Muscle layer of colon (tissue), 2 donors: ENCODE measurements at regions not wholly inside any gene's neighbourhood (a gene's known extent, or its start where the extent isn't known, plus 50 kb on each side); places are given as distances from the start of the nearest gene placed in this dataset.

Experiments used
- H3K27ac ChIP-seq: one replicate; pipeline ENCODE4 v1.7.0; 2013; ENCODE audit warnings: low read depth, mild to moderate bottlenecking, low read length, moderate library complexity
- H3K27me3 ChIP-seq, 2 donors: one replicate each; pipeline ENCODE4 v1.7.0; 2013; ENCODE audit warnings: low read length in 2 of 2, mild to moderate bottlenecking in 2 of 2; ENCODE audit not compliant: insufficient read depth in 2 of 2, control insufficient read depth in 1 of 2
- H3K36me3 ChIP-seq: one replicate; pipeline ENCODE4 v1.7.0; 2013; ENCODE audit warnings: mild to moderate bottlenecking, low read length; ENCODE audit not compliant: insufficient read depth
- H3K4me1 ChIP-seq: one replicate; pipeline ENCODE4 v1.7.0; 2013; ENCODE audit warnings: mild to moderate bottlenecking, low read length; ENCODE audit not compliant: insufficient read depth
- H3K4me3 ChIP-seq, 2 donors: one replicate each; pipeline ENCODE4 v1.7.0; 2013; ENCODE audit warnings: low read length in 2 of 2, low read depth in 1 of 2, mild to moderate bottlenecking in 1 of 2, moderate library complexity in 1 of 2
- H3K9ac ChIP-seq: one replicate; pipeline ENCODE4 v1.7.0; 2013; ENCODE audit warnings: low read length
- H3K9me3 ChIP-seq: one replicate; pipeline ENCODE4 v1.7.0; 2013; ENCODE audit warnings: mild to moderate bottlenecking, low read length
- donor health status: abdominal sarcoma.
- donor health status: Adenocarcinoma of cecum.

DNA sequence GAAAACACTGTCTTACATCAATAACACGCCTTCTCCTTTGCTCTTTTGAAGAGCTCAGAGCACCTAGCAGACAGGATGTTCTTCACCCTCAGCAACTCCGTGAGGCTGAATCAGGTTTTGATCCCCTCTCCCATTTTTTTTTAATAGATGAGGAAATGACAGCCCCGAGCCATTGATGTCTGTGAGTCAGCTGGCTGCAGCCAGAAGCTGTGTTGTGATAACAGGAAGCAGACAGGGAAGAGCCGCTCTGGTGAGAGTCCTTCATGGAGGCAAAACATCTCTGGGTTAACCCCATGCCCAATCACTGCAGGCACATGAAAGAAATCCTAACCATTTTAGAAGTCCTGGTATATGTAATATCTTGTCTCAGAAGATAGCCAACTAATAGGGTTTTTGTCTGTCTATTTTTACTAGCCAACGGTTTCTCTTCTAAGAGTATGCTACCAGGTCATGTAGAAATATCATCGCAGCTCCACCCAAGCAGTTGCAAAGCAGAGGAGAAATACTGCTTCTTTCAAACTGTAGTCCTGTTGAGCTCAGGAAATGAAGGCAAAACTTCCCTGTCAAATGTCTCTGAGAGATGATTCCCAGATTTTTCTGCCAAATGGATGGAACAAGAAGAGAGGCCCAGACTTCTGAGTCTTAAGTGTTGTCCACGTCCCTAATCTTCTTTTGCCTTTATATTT, 568.9 kb downstream of the CCDC171 start:
- H3K27me3 ChIP-seq, result no peaks in the 10 kb centered on the region
- no peak overlapping the region for H3K27ac ChIP-seq
- no peak overlapping the region for H3K4me3 ChIP-seq
- no peaks in the 10 kb centered on the region for H3K4me1 ChIP-seq
- H3K9ac ChIP-seq, result no peak overlapping the region
- no peaks in the 10 kb centered on the region for H3K36me3 ChIP-seq
- H3K9me3 ChIP-seq, result no peaks in the 10 kb centered on the region

DNA sequence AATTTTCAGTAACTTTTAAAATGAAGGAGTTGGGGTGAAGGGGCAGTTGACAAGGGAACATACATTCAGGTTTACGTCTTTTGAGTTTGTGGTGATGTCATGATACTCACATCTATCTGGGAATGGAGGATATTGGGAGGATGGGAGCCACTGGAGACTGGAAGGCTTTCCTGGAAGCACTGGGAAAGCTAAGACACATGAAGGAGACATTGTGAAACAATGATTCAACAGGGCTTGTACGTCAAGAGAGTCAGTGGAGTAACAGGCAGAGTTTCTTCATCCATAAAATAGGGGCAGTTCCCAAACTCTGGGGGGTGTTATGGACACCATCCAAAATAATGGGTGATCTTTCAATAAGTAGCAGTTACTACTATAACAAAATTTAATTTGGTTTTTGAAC, 572.8 kb downstream of the CCDC171 start:
- H3K9ac ChIP-seq, result no peak overlapping the region
- no peak overlapping the region for H3K4me3 ChIP-seq
- no peak overlapping the region for H3K27ac ChIP-seq
- no peaks in the 10 kb centered on the region for H3K36me3 ChIP-seq
- H3K4me1 ChIP-seq, result no peaks in the 10 kb centered on the region
- H3K27me3 ChIP-seq, result no peaks in the 10 kb centered on the region
- no peaks in the 10 kb centered on the region for H3K9me3 ChIP-seq

DNA sequence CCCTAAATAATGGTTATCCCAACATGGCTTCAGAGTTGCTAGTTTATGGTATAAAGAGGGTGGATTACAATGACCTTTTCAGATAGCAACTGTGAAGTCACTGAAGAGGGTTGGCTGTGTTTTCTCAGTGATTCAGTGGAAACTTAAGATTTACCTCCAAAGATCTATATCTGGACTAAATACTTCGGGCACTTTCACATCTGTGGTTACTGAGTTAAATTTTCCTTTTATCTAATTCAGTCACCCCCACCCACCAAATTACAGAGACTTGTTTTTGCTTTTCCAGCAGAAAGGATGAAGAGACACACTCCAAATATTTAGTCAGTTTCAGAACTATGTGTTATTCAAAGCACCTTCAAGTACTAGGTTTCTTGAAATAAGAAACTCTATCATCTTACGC, 573.2 kb downstream of the CCDC171 start:
- Histone ChIP-seq H3K36me3 (no peaks in the 10 kb centered on the region), H3K27me3 (no peaks in the 10 kb centered on the region), H3K4me1 (no peaks in the 10 kb centered on the region), H3K9ac (no peak overlapping the region), H3K4me3 (no peak overlapping the region), H3K9me3 (no peaks in the 10 kb centered on the region), H3K27ac (no peak overlapping the region)

DNA sequence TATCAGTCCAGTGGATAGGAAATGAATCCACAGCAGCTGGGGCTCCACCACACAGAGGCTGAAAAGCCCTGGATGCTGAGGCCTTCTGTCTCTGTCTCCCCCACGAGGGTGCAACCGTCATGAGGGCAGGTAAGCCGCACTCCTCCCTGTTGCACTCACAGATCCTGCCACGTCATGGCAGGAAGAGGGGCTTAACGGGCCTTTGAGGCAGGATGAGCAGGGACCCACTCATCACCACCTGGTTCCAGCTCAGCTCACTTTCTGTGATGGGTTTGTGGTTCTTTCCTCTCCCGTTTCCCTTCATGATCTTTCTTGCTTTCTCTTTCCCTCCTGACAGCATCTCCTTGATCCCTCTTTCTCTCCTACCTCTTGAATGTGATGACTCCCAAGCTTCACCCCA, 575.2 kb downstream of the CCDC171 start:
- no peaks in the 10 kb centered on the region for H3K36me3 ChIP-seq
- no peaks in the 10 kb centered on the region for H3K4me1 ChIP-seq
- H3K27ac ChIP-seq, result no peak overlapping the region
- no peak overlapping the region for H3K4me3 ChIP-seq
- H3K27me3 ChIP-seq, result no peaks in the 10 kb centered on the region
- no peaks in the 10 kb centered on the region for H3K9me3 ChIP-seq
- no peak overlapping the region for H3K9ac ChIP-seq

DNA sequence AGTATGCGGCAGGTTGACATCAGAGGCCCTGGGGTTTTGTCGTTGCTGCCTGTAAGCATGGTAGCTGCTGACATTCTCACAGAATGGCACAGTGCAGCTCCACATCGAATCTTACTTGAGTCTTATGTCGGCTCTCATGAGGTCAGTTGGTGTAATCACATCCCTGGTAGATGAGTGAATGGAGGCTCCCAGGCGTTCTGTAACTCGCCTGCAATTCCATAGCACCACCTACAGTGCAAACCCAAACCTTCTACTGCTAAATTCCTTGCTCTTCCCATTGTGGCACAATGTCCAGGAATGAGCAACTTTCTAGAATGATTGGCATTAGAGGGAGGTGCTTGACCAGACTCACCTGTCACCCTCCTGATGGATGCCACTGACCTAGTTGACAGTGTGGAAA, 578.4 kb downstream of the CCDC171 start:
- H3K4me3 ChIP-seq, result no peak overlapping the region
- H3K4me1 ChIP-seq, result no peaks in the 10 kb centered on the region
- H3K9ac ChIP-seq, result no peak overlapping the region
- H3K9me3 ChIP-seq, result no peaks in the 10 kb centered on the region
- H3K27me3 ChIP-seq, result no peaks in the 10 kb centered on the region
- no peak overlapping the region for H3K27ac ChIP-seq
- no peaks in the 10 kb centered on the region for H3K36me3 ChIP-seq

DNA sequence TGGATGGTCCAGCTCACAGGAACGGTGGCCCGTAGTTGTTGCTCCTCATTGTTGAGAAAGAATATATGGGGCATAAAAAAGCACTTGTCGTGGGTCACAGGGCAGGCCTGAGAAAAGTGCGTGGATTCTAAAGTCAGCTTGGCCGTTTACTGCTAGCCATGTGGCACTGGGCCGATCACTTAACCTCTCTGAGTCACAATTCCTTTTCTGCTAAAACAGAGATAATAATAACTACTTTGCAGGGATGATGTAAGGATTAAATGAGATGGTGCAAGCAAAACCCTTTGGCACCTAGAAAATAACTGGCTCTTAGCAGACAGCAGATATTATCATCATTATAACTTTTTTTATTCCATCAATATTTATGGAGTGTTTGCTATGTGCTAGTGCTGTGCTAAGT, 579.7 kb downstream of the CCDC171 start:
- no peak overlapping the region for H3K4me3 ChIP-seq
- no peaks in the 10 kb centered on the region for H3K27me3 ChIP-seq
- no peaks in the 10 kb centered on the region for H3K9me3 ChIP-seq
- no peak overlapping the region for H3K27ac ChIP-seq
- H3K36me3 ChIP-seq, result no peaks in the 10 kb centered on the region
- H3K9ac ChIP-seq, result no peak overlapping the region
- H3K4me1 ChIP-seq, result no peaks in the 10 kb centered on the region

DNA sequence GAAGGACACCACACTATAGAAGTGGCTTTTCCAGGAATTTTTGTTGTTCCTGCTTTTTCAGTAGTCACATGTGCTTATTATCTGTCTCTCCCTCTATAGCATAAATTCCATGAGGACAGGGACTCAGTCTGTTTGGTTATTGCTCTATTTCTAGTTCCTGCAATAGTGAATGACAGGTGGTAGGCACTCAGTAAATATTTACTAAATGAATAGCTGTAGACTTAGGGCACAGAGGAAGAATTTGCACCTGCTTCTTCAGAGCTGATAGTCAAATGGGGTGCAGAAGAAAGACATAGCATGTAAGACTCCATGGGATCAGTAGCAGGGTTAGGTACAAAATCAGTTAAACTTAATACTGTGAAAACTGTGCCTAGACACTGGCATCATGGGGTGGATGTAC, 580.2 kb downstream of the CCDC171 start:
- H3K36me3 ChIP-seq, result no peaks in the 10 kb centered on the region
- no peaks in the 10 kb centered on the region for H3K4me1 ChIP-seq
- no peak overlapping the region for H3K9ac ChIP-seq
- no peak overlapping the region for H3K4me3 ChIP-seq
- no peak overlapping the region for H3K27ac ChIP-seq
- no peaks in the 10 kb centered on the region for H3K27me3 ChIP-seq
- no peaks in the 10 kb centered on the region for H3K9me3 ChIP-seq

DNA sequence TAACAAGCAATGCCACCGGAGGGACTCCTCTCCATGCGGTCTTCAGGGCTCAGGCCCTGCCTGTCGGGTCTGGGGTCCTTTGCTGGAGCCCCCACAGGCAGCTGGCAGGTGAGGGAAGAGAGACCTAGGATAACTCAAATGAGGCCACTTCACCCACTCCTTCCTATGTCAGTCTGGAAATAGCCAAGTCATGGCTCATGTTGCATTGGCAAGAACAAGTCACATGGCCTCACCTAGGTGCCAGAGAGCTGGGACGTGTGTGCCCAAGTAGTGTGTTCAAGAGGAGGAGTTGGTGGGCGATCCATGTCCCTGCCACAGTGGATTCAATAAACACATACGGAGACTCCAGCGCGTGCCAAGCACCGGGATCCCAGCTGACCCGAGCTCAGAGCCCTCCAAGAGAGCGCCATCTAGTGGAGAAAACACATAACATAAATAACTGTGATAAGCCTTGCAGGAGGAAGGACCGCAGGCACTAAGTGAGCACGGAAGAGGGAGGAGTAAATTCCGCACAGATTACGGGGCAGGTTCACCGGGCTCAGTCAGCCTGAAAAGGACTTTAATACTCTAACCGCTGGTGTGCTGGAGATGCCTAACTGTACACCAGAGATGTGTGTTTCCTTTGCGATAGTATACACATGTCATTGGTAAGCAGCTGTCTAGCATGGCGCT, 580.8 kb downstream of the CCDC171 start:
- no peaks in the 10 kb centered on the region for H3K4me1 ChIP-seq

DNA sequence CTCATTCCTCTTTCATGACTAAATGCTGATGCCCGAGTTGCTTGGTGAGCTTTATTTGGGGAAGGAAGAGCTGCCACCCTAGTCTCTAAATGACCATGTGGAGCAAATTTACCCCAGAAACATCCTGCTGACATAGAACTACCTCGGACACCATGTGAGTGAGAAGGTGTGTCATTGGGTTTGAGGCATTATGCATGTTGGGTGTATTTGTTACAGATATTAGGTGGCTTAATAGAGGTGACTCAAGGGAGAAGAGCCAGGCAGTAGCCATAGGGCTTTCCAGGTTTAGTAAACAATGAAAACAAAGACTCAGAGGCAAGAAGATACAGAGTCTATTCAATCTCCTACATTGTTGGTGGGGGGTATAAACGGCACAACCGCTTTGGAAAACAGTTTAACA, 581.5 kb downstream of the CCDC171 start:
- no peak overlapping the region for H3K4me3 ChIP-seq
- H3K36me3 ChIP-seq, result no peaks in the 10 kb centered on the region
- no peaks in the 10 kb centered on the region for H3K4me1 ChIP-seq
- no peaks in the 10 kb centered on the region for H3K9me3 ChIP-seq
- no peak overlapping the region for H3K27ac ChIP-seq
- H3K9ac ChIP-seq, result no peak overlapping the region
- H3K27me3 ChIP-seq, result no peaks in the 10 kb centered on the region

More for the DNA sequence above, 580.8 kb downstream of the CCDC171 start:
- Histone ChIP-seq H3K9ac (no peak overlapping the region), H3K9me3 (no peaks in the 10 kb centered on the region), H3K27me3 (no peaks in the 10 kb centered on the region), H3K27ac (no peak overlapping the region), H3K36me3 (no peaks in the 10 kb centered on the region), H3K4me3 (no peak overlapping the region)

DNA sequence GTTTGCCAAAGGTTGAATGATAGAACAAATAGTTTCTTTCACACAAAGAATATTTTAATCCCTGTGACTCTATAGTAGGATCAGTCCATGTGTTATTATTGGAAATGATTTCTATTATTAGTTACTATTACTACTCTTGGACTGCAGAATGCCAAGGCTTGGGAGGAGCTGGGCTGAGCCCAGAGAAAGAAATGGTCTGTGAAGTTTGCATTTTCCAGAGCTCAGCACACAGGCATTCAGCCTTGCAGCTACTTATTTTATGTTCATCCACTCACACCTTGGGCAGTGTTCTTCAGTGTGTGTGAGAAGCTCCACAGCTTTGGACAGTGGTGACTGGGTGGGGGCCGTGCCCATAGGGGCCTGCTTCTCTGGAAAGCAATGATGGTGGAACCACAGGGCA, 583.1 kb downstream of the CCDC171 start:
- H3K4me1 ChIP-seq, result no peaks in the 10 kb centered on the region
- H3K27me3 ChIP-seq, result no peaks in the 10 kb centered on the region

DNA sequence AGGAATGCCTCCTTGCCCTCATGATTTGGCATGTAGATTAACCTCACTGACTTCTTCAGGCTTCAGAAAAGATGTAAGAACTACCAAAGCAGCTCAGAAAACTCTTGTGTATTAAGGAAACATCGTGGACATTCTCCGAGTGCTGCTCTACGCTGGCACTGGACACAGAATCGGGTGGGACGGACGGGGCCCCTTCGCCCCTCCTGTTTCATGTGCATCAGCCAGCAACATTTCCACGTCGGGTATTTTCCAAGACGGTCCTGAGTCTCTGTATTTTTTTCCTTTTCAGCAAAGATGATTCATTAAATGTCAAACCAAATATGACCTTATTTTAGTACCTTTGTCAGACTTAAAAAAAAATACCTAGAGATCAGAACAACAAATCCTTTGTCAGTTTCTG, 583.6 kb downstream of the CCDC171 start:
- Histone ChIP-seq H3K9me3 (no peaks in the 10 kb centered on the region), H3K36me3 (no peaks in the 10 kb centered on the region)

More for the DNA sequence above, 583.1 kb downstream of the CCDC171 start:
- Histone ChIP-seq H3K9me3 (no peaks in the 10 kb centered on the region), H3K36me3 (no peaks in the 10 kb centered on the region), H3K9ac (no peak overlapping the region), H3K27ac (no peak overlapping the region), H3K4me3 (no peak overlapping the region)

DNA sequence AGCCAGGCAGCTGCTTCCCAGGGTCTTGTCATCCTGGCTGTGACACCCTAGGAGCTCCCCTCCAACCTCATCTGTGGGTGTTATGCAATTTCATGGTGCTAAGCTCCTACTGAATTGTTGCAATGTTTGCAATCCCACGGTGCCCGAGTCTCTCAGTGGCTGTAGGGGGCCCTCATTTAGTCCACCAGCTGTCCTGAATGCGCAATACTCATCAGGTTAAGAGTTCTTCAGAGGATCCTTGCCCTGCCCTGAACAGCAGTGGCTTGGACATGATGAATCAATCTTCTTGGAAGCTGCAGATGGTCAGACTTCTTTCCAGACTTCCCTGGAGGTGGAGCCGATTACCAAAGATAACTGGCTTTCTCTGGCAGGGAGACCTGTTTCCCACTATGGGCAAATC, 584.1 kb downstream of the CCDC171 start:
- no peaks in the 10 kb centered on the region for H3K4me1 ChIP-seq
- no peaks in the 10 kb centered on the region for H3K9me3 ChIP-seq
- no peak overlapping the region for H3K27ac ChIP-seq

More for the DNA sequence above, 583.6 kb downstream of the CCDC171 start:
- Histone ChIP-seq H3K27me3 (no peaks in the 10 kb centered on the region), H3K4me3 (no peak overlapping the region), H3K9ac (no peak overlapping the region), H3K27ac (no peak overlapping the region), H3K4me1 (no peaks in the 10 kb centered on the region)

More for the DNA sequence above, 584.1 kb downstream of the CCDC171 start:
- H3K36me3 ChIP-seq, result no peaks in the 10 kb centered on the region
- no peak overlapping the region for H3K4me3 ChIP-seq
- no peaks in the 10 kb centered on the region for H3K27me3 ChIP-seq
- no peak overlapping the region for H3K9ac ChIP-seq
